DMS53 (cell line): ENCODE measurements at regions not wholly inside any gene's neighbourhood (a gene's known extent, or its start where the extent isn't known, plus 50 kb on each side); places are given as distances from the start of the nearest gene placed in this dataset.

ENCODE experiments used
- DNase-seq: peaks from one replicate; lab custom pipeline; 2025; lab: John Stamatoyannopoulos, UW

GRCh38 chr7:52479990-52480389 lies 555.4 kb upstream of the POM121L12 start:
- DNase-seq, result no peak

GRCh38 chr7:52475001-52475582 lies 560.3 kb upstream of the POM121L12 start:
- DNase-seq, result no peak

- DNase-seq, result no peak
These were observed 561.7 kb upstream of the POM121L12 start for GRCh38 chr7:52473756-52474155.

- no peak for DNase-seq
These were observed 563.3 kb upstream of the POM121L12 start for GRCh38 chr7:52472006-52472620.

- DNase-seq, result no peak
These were observed 570.2 kb upstream of the POM121L12 start for GRCh38 chr7:52465216-52465615.

- DNase-seq, result no peak
These were observed 572.1 kb upstream of the POM121L12 start for GRCh38 chr7:52463341-52463740.

GRCh38 chr7:52462474-52462873 lies 573.0 kb upstream of the POM121L12 start:
- no peak for DNase-seq

GRCh38 chr7:52455571-52455970 lies 579.9 kb upstream of the POM121L12 start:
- DNase-seq, result no peak

- DNase-seq, result no peak
These were observed 584.6 kb upstream of the POM121L12 start for GRCh38 chr7:52450816-52451215.

- no peak for DNase-seq
These were observed 587.8 kb upstream of the POM121L12 start for GRCh38 chr7:52447581-52448180.

- DNase-seq, result no peak
These were observed 599.2 kb upstream of the POM121L12 start for GRCh38 chr7:52436278-52436677.

GRCh38 chr7:52431082-52431815 lies 604.2 kb upstream of the POM121L12 start:
- no peak for DNase-seq

- DNase-seq, result no peak
These were observed 612.2 kb upstream of the POM121L12 start for GRCh38 chr7:52423251-52423650.

GRCh38 chr7:52413051-52413450 lies 622.4 kb upstream of the POM121L12 start:
- DNase-seq, result no peak

- peak; percentile 9 for DNase-seq
These were observed 625.4 kb upstream of the POM121L12 start for GRCh38 chr7:52410032-52410431.

GRCh38 chr7:52406808-52407207 lies 628.6 kb upstream of the POM121L12 start:
- DNase-seq, result no peak

GRCh38 chr7:52382731-52383130 lies 652.7 kb upstream of the POM121L12 start:
- DNase-seq, result no peak

GRCh38 chr7:52369922-52370321 lies 665.5 kb upstream of the POM121L12 start:
- no peak for DNase-seq

GRCh38 chr7:52365349-52365748 lies 670.1 kb upstream of the POM121L12 start:
- no peak for DNase-seq

GRCh38 chr7:52362521-52362920 lies 672.9 kb upstream of the POM121L12 start:
- DNase-seq, result no peak

- no peak for DNase-seq
These were observed 674.9 kb upstream of the POM121L12 start for GRCh38 chr7:52360541-52360940.

- DNase-seq, result no peak
These were observed 680.4 kb upstream of the POM121L12 start for GRCh38 chr7:52355053-52355452.
